T-helper 17 cell (primary cell): ENCODE measurements at regions not wholly inside any gene's neighbourhood (a gene's known extent, or its start where the extent isn't known, plus 50 kb on each side); places are given as distances from the start of the nearest gene placed in this dataset.
A peak's percentile ranks its signal among the peaks of the same experiment; 100 is the strongest.

ENCODE experiments used
- ATAC-seq: fragments of 150-1000 bp; cut with Tn5 transposase; 2 replicates; pipeline ENCODE4 v1.10.0; 2021; ENCODE audit warnings: mild to moderate bottlenecking, moderate library complexity
- DNase-seq, 3 donors: peaks; one replicate each; pipeline versions ENCODE4 v3.0.0 to v3.0.0-alpha.2; 2020 to 2021
- H3K9me3 ChIP-seq: one replicate; pipeline ENCODE4 v1.7.0; 2013; ENCODE audit warnings: low read length, mild to moderate bottlenecking; ENCODE audit not compliant: control insufficient read depth, poor library complexity, severe bottlenecking
- H3K27ac Mint-ChIP-seq: one replicate; pipeline ENCODE4 v1.8.0; 2022; ENCODE audit warnings: mild to moderate bottlenecking, moderate library complexity, mixed read lengths
- H3K27me3 Mint-ChIP-seq: one replicate; pipeline ENCODE4 v1.8.0; 2022; ENCODE audit warnings: mixed read lengths
- H3K36me3 Mint-ChIP-seq: one replicate; pipeline ENCODE4 v1.8.0; 2022; ENCODE audit warnings: low read depth, mixed read lengths
- H3K4me1 Mint-ChIP-seq: one replicate; pipeline ENCODE4 v1.8.0; 2022; ENCODE audit warnings: mild to moderate bottlenecking, mixed read lengths
- H3K4me3 Mint-ChIP-seq: one replicate; pipeline ENCODE4 v1.8.0; 2022; ENCODE audit warnings: mild to moderate bottlenecking, moderate library complexity, mixed read lengths

GRCh38 chr1:234987415-234988154 is 141.1 kb downstream of the TOMM20 start:
- no peak for DNase-seq
- Mint-ChIP-seq H3K4me1 (peaks cover 23% of the 10 kb centered on the region), H3K27ac (peak overlapping the region; percentile 94), H3K4me3 (peak overlapping the region; percentile 82), H3K36me3 (no peaks in the 10 kb centered on the region), H3K27me3 (no peaks in the 10 kb centered on the region)
- peak; percentile 76 for ATAC-seq
- no peaks in the 10 kb centered on the region for H3K9me3 ChIP-seq

GRCh38 chr1:234986750-234987414 is 141.8 kb downstream of the TOMM20 start:
- H3K27ac Mint-ChIP-seq = peak overlapping the region; percentile 94
- H3K36me3 Mint-ChIP-seq = no peaks in the 10 kb centered on the region
- H3K4me3 Mint-ChIP-seq = peak overlapping the region; percentile 82
- H3K4me1 Mint-ChIP-seq = peaks cover 23% of the 10 kb centered on the region
- no peaks in the 10 kb centered on the region for H3K27me3 Mint-ChIP-seq
- DNase-seq = no peak
- H3K9me3 ChIP-seq = no peaks in the 10 kb centered on the region
- ATAC-seq = no peak

- H3K36me3 Mint-ChIP-seq = no peaks in the 10 kb centered on the region
Observed at GRCh38 chr1:234985516-234986294, 142.9 kb downstream of the TOMM20 start.

GRCh38 chr1:234985007-234985370 is 143.6 kb downstream of the TOMM20 start:
- H3K9me3 ChIP-seq = no peaks in the 10 kb centered on the region
- no peaks in the 10 kb centered on the region for H3K36me3 Mint-ChIP-seq
- peak overlapping the region; percentile 56 for H3K27ac Mint-ChIP-seq
- no peak for DNase-seq
- no peak for ATAC-seq
- peaks cover 41% of the 10 kb centered on the region for H3K4me1 Mint-ChIP-seq
- H3K27me3 Mint-ChIP-seq = no peaks in the 10 kb centered on the region
- H3K4me3 Mint-ChIP-seq = no peak overlapping the region

More at GRCh38 chr1:234985516-234986294, 142.9 kb downstream of the TOMM20 start:
- Mint-ChIP-seq H3K27me3 (no peaks in the 10 kb centered on the region), H3K4me3 (no peak overlapping the region), H3K4me1 (peaks cover 34% of the 10 kb centered on the region), H3K27ac (peak overlapping the region; percentile 94)
- no peaks in the 10 kb centered on the region for H3K9me3 ChIP-seq
- no peak for ATAC-seq
- no peak for DNase-seq

GRCh38 chr1:234983564-234984238 is 144.9 kb downstream of the TOMM20 start:
- ATAC-seq = no peak
- peak overlapping the region; percentile 56 for H3K27ac Mint-ChIP-seq
- H3K36me3 Mint-ChIP-seq = no peaks in the 10 kb centered on the region
- peak overlapping the region; percentile 9 for H3K4me3 Mint-ChIP-seq
- H3K27me3 Mint-ChIP-seq = no peaks in the 10 kb centered on the region
- no peak for DNase-seq
- H3K9me3 ChIP-seq = no peaks in the 10 kb centered on the region
- H3K4me1 Mint-ChIP-seq = peaks cover 50% of the 10 kb centered on the region

DNA sequence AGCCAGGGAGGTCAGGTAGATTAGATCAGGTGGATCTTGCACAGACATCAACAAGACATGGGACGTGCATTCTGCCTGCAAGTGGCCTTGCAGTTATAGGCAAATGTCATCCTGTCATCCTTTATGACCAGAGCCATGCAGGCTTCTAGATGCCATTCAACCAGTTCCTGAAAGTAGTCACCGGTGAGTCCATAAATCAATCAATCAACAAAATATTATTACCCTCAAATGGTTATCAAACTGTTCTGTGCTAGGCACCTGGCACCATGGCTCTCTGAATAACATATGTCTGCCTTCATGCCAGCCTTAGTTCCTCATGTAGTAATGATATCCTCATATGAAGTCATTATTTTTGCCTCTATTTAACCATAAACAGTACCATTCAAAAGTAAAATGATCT is 146.9 kb downstream of the TOMM20 start:
- DNase-seq (no peak), ATAC-seq (no peak)
- Mint-ChIP-seq H3K36me3 (no peaks in the 10 kb centered on the region), H3K27me3 (no peaks in the 10 kb centered on the region), H3K27ac (peak overlapping the region; percentile 99), H3K4me3 (no peak overlapping the region), H3K4me1 (peaks cover 52% of the 10 kb centered on the region)
- no peaks in the 10 kb centered on the region for H3K9me3 ChIP-seq

- no peaks in the 10 kb centered on the region for H3K9me3 ChIP-seq
- Mint-ChIP-seq H3K27me3 (no peaks in the 10 kb centered on the region), H3K4me1 (peaks cover 48% of the 10 kb centered on the region), H3K36me3 (no peaks in the 10 kb centered on the region), H3K4me3 (peak overlapping the region; percentile 69), H3K27ac (peak overlapping the region; percentile 99)
- DNase-seq (peak in 2 of 3 donors; percentile 30 to 60), ATAC-seq (peak; percentile 46)
Observed at GRCh38 chr1:234980645-234981396, 147.8 kb downstream of the TOMM20 start.

GRCh38 chr1:234980291-234980644 is 148.4 kb downstream of the TOMM20 start:
- ATAC-seq (no peak), DNase-seq (no peak)
- peaks cover 49% of the 10 kb centered on the region for H3K4me1 Mint-ChIP-seq
- no peaks in the 10 kb centered on the region for H3K36me3 Mint-ChIP-seq
- H3K27ac Mint-ChIP-seq = peak overlapping the region; percentile 99
- H3K27me3 Mint-ChIP-seq = no peaks in the 10 kb centered on the region
- no peaks in the 10 kb centered on the region for H3K9me3 ChIP-seq
- peak overlapping the region; percentile 69 for H3K4me3 Mint-ChIP-seq

DNA sequence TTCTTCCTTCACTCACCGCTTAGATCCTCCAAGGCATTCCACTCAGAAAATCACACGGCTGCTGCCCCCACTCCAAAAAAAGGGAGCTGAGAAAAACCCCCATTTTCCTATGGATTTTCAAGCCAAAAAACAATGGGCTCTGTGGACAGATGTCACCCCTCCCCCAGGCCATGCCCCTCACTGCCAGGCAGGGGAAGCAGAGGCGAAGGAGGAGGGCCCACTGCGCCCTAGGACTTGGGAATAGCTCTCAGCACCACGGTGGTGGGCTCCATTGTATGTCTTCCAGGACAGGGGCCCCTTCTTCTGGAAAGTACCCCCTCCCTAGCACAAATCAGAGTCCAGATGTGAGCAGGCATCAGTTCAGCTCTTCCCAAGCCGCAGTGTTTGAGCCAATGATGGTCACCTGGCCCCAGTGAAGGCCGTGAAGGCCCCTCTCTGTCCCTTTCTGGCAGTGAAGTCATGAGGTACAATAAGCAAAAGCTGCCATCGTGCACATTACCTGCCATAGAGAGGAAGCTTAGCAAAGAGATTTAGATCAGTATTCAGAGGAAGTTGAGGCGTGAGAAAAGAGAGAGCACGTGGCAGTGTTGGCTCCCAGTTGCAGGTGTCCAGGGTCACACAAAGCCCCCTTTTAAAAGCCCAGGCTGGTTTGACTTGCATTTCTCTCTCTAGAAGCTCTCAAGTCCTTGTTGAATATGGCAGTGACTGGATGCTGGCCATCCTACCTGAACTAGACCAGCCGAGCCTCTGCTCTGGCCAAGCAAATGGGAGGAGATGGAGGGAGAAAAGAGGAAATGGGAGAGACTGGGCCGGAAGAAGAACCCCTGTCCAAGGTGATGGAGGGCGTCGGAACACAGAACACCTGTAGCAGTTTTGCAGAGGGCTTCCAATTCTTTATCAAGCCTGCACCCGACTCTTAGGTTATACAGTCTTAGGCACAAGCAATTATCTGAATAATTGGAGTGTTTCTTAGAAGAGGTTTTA is 149.0 kb downstream of the TOMM20 start:
- no peaks in the 10 kb centered on the region for H3K27me3 Mint-ChIP-seq
- no peak for DNase-seq
- H3K4me3 Mint-ChIP-seq = peak overlapping the region; percentile 90
- H3K27ac Mint-ChIP-seq = peak overlapping the region; percentile 99
- no peaks in the 10 kb centered on the region for H3K9me3 ChIP-seq
- H3K36me3 Mint-ChIP-seq = no peaks in the 10 kb centered on the region
- ATAC-seq = no peak
- peaks cover 51% of the 10 kb centered on the region for H3K4me1 Mint-ChIP-seq

- no peaks in the 10 kb centered on the region for H3K27me3 Mint-ChIP-seq
- no peaks in the 10 kb centered on the region for H3K9me3 ChIP-seq
- H3K27ac Mint-ChIP-seq = peak overlapping the region; percentile 99
- ATAC-seq (peak; percentile 88), DNase-seq (peak; percentile 31 to 59 (median 50))
- peak overlapping the region; percentile 90 for H3K4me3 Mint-ChIP-seq
- H3K36me3 Mint-ChIP-seq = no peaks in the 10 kb centered on the region
- H3K4me1 Mint-ChIP-seq = peaks cover 46% of the 10 kb centered on the region
Observed at GRCh38 chr1:234978397-234979295, 150.0 kb downstream of the TOMM20 start.

GRCh38 chr1:234977875-234978396 is 150.7 kb downstream of the TOMM20 start:
- H3K27me3 Mint-ChIP-seq = no peaks in the 10 kb centered on the region
- peaks cover 50% of the 10 kb centered on the region for H3K4me1 Mint-ChIP-seq
- no peaks in the 10 kb centered on the region for H3K9me3 ChIP-seq
- H3K36me3 Mint-ChIP-seq = no peaks in the 10 kb centered on the region
- peak overlapping the region; percentile 90 for H3K4me3 Mint-ChIP-seq
- DNase-seq (peak in 2 of 3 donors; percentile 26 to 47), ATAC-seq (no peak)
- peak overlapping the region; percentile 99 for H3K27ac Mint-ChIP-seq
